OCI-LY7 (cell line): ENCODE measurements at regions not wholly inside any gene's neighbourhood (a gene's known extent, or its start where the extent isn't known, plus 50 kb on each side); places are given as distances from the start of the nearest gene placed in this dataset.

Experiments used
- EZH2phosphoT487 ChIP-seq: fragments of 200-600 bp; sonication (generic); IDR thresholded peaks from 2 replicates; pipeline ENCODE4 v1.6.1; 2018; ENCODE audit warnings: low read depth, borderline replicate concordance, mild to moderate bottlenecking, mixed run types, antibody characterized with exemption, low read length, moderate library complexity, mixed read lengths
- TF ChIP-seq, protein P1 (sequence below): fragments of 200-600 bp; sonication (generic); conservative IDR thresholded peaks from 2 replicates; pipeline ENCODE4 v1.5.1; 2014; ENCODE audit warnings: mild to moderate bottlenecking, antibody characterized with exemption, low read length, moderate library complexity, mixed read lengths

- TF ChIP-seq, protein P1, sequence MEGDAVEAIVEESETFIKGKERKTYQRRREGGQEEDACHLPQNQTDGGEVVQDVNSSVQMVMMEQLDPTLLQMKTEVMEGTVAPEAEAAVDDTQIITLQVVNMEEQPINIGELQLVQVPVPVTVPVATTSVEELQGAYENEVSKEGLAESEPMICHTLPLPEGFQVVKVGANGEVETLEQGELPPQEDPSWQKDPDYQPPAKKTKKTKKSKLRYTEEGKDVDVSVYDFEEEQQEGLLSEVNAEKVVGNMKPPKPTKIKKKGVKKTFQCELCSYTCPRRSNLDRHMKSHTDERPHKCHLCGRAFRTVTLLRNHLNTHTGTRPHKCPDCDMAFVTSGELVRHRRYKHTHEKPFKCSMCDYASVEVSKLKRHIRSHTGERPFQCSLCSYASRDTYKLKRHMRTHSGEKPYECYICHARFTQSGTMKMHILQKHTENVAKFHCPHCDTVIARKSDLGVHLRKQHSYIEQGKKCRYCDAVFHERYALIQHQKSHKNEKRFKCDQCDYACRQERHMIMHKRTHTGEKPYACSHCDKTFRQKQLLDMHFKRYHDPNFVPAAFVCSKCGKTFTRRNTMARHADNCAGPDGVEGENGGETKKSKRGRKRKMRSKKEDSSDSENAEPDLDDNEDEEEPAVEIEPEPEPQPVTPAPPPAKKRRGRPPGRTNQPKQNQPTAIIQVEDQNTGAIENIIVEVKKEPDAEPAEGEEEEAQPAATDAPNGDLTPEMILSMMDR: no peak
- TF ChIP-seq EZH2phosphoT487: no peak
These were observed 489.6 kb upstream of the MIR17HG start for GRCh38 chr13:90857921-90858320.
